ENCODE measurements at regions not wholly inside any gene's neighbourhood (a gene's known extent, or its start where the extent isn't known, plus 50 kb on each side); places are given as distances from the start of the nearest gene placed in this dataset.
"Not testable (repeated sequence)": the region's sequence is repeated elsewhere in the genome, so short reads cannot be mapped to it uniquely, and the experiment has no call there.

DNA sequence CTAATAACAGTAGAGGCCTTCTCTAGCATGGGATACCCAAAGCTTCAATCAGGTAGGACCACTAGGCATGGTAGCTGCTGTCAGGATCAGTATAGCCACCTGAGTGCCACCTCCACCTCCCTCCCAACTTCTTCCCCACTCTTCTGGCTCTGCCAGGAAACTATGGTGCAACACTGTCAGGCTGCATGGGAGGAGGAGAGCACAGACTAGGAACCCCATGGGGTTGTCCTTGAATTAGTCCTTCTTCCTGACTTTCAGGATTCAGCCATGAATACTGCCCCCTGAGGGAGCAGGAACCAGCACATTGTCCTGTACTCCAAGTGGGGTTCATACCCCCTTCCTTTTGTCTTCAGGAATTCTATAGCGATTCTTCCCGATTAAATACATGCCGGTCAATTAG lies 340.8 kb upstream of the ONECUT1 start:
- Histone ChIP-seq H4K8ac (ENCODE audit: low read depth, low read length) (no peak overlapping the region), H2AK5ac (ENCODE audit: low read length) (no peak overlapping the region), H3K79me2 (ENCODE audit: control insufficient read depth, insufficient read depth, low read length) (no peaks in the 10 kb centered on the region), H2BK120ac (ENCODE audit: low read depth, low read length) (no peak overlapping the region), H3K27ac (ENCODE audit: low read depth, low read length) (no peak overlapping the region), H2BK15ac (replicated peaks; ENCODE audit: low read depth) (no peak overlapping the region), H3K4me1 (ENCODE audit: control insufficient read depth, low read depth, low read length) (peaks cover 4% of the 10 kb centered on the region), H3K36me3 (ENCODE audit: control insufficient read depth, insufficient read depth, low read length) (no peaks in the 10 kb centered on the region), H3K23ac (ENCODE audit: low read length) (no peak overlapping the region), H3K4me3 (ENCODE audit: low read length) (no peak overlapping the region), H3K4me2 (ENCODE audit: low read length) (no peak overlapping the region), H3K9ac (ENCODE audit: low read length) (no peak overlapping the region), H3K27me3 (ENCODE audit: insufficient read depth, low read length, poor library complexity) (no peaks in the 10 kb centered on the region), H2BK5ac (ENCODE audit: low read length) (no peak overlapping the region), H3K4ac (ENCODE audit: low read depth, low read length) (no peak overlapping the region), H3K18ac (ENCODE audit: low read length) (no peak overlapping the region), H4K5ac (ENCODE audit: low read length) (no peak overlapping the region), H3K56ac (ENCODE audit: low read length) (no peak overlapping the region), H3K79me1 (ENCODE audit: low read length) (no peaks in the 10 kb centered on the region)
- no CpG with 5 or more reads among the region's 3 CpGs for WGBS (ENCODE audit: extremely low coverage, insufficient coverage, low lambda C conversion rate)
- no peak for DNase-seq

DNA sequence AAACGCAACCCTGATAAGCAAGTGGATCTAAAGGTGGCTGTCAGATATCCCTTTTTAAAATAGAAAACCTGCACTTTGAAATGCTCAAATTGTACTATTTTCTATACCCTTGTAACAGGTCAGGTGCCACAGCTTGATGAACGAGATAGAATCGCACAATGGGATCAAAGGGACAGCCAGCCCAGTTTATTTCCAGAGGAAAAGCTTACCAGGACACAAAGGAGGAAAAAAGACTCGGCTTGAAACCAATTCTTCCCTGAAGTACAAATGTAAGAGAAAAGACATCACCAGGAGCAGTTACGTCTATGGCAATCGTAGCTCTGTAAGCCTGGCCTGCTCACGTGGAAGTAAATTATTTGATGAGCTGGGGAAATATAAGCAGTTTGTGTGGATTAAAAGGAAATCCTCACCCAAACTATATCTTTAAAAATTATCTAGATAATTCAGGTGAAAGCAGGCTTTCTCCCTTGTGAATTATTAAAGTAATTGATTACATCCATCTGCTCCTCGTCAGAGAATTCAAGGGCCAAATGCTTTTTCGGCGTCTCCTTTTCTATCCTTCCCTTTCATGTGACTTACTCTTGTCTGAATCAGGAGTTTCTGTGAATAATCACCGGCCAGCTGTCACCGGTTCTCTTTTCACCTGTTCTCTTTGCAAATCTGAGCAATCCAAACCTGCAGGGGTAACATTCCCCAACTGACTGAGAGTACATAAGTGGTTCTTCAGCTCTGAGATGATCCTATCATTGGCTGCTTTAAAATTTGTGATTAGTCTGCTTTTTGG lies 339.2 kb upstream of the ONECUT1 start:
- Histone ChIP-seq H3K9ac (ENCODE audit: low read length) (no peak overlapping the region), H3K4ac (ENCODE audit: low read depth, low read length) (no peak overlapping the region), H4K5ac (ENCODE audit: low read length) (no peak overlapping the region), H2BK120ac (ENCODE audit: low read depth, low read length) (no peak overlapping the region), H3K4me2 (ENCODE audit: low read length) (no peak overlapping the region), H3K4me3 (ENCODE audit: low read length) (no peak overlapping the region), H3K56ac (ENCODE audit: low read length) (no peak overlapping the region), H2BK15ac (replicated peaks; ENCODE audit: low read depth) (no peak overlapping the region), H2AK5ac (ENCODE audit: low read length) (no peak overlapping the region), H4K8ac (ENCODE audit: low read depth, low read length) (no peak overlapping the region), H3K4me1 (ENCODE audit: control insufficient read depth, low read depth, low read length) (peaks cover 4% of the 10 kb centered on the region), H3K23ac (ENCODE audit: low read length) (no peak overlapping the region), H3K79me1 (ENCODE audit: low read length) (no peaks in the 10 kb centered on the region), H3K79me2 (ENCODE audit: control insufficient read depth, insufficient read depth, low read length) (no peaks in the 10 kb centered on the region), H3K27ac (ENCODE audit: low read depth, low read length) (no peak overlapping the region), H2BK5ac (ENCODE audit: low read length) (no peak overlapping the region), H3K36me3 (ENCODE audit: control insufficient read depth, insufficient read depth, low read length) (no peaks in the 10 kb centered on the region), H3K27me3 (ENCODE audit: insufficient read depth, low read length, poor library complexity) (no peaks in the 10 kb centered on the region), H3K18ac (ENCODE audit: low read length) (no peak overlapping the region)
- WGBS (ENCODE audit: extremely low coverage, insufficient coverage, low lambda C conversion rate), result no CpG with 5 or more reads among the region's 12 CpGs
- no peak for DNase-seq

DNA sequence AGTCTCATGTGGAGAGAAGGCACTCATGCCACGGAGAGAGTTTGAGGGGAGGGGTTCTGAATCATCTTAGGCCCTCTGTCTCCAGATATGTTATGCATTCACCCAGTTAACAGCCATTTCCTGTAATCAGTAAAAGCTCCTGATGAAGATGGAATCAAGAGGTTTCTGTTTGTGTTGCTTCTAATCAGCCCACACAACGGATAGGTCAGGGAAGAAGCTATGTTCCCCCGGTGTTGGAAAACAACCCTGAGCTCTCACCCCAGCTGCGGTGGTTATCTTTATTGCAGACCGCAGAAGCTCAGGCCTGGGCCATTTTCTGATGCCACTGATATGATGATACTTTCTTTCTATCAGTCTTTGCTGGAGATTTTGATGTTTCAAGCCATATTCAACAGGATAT lies 338.5 kb upstream of the ONECUT1 start:
- no peak overlapping the region for H3K23ac ChIP-seq (ENCODE audit: low read length)
- no CpG with 5 or more reads among the region's 5 CpGs for WGBS (ENCODE audit: extremely low coverage, insufficient coverage, low lambda C conversion rate)
- no peak overlapping the region for H4K8ac ChIP-seq (ENCODE audit: low read depth, low read length)
- H3K27ac ChIP-seq (ENCODE audit: low read depth, low read length), result no peak overlapping the region
- no peaks in the 10 kb centered on the region for H3K27me3 ChIP-seq (ENCODE audit: insufficient read depth, low read length, poor library complexity)
- H2AK5ac ChIP-seq (ENCODE audit: low read length), result no peak overlapping the region
- no peak overlapping the region for H3K4me2 ChIP-seq (ENCODE audit: low read length)
- H2BK120ac ChIP-seq (ENCODE audit: low read depth, low read length), result no peak overlapping the region
- H3K79me1 ChIP-seq (ENCODE audit: low read length), result no peaks in the 10 kb centered on the region
- no peak overlapping the region for H2BK15ac ChIP-seq (replicated peaks; ENCODE audit: low read depth)
- no peak overlapping the region for H3K4ac ChIP-seq (ENCODE audit: low read depth, low read length)
- H3K79me2 ChIP-seq (ENCODE audit: control insufficient read depth, insufficient read depth, low read length), result no peaks in the 10 kb centered on the region
- no peak overlapping the region for H3K18ac ChIP-seq (ENCODE audit: low read length)
- H3K56ac ChIP-seq (ENCODE audit: low read length), result no peak overlapping the region
- no peaks in the 10 kb centered on the region for H3K36me3 ChIP-seq (ENCODE audit: control insufficient read depth, insufficient read depth, low read length)
- H3K4me3 ChIP-seq (ENCODE audit: low read length), result no peak overlapping the region
- DNase-seq, result peak; percentile 81
- H3K4me1 ChIP-seq (ENCODE audit: control insufficient read depth, low read depth, low read length), result peaks cover 4% of the 10 kb centered on the region
- H3K9ac ChIP-seq (ENCODE audit: low read length), result no peak overlapping the region
- H4K5ac ChIP-seq (ENCODE audit: low read length), result no peak overlapping the region
- H2BK5ac ChIP-seq (ENCODE audit: low read length), result no peak overlapping the region

DNA sequence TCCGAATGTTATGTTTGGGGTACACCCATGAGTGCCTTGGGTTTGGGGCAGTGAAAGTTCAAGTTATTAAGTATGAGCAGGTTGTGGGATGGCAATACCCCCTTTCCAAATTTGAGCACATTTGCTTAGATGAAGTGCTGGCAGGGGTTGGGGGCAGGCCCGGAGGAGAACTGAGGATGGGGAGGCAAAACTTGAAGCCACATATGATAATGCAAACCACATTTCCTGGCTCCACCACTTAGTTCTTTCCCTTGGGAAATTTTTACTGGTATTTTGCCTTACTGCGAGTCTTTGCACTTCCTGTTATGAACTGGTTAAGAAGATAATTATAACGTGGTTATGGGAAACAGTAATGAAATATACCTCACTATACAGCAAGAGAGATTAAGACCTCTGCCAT lies 336.0 kb upstream of the ONECUT1 start:
- no peak overlapping the region for H3K9ac ChIP-seq (ENCODE audit: low read length)
- H3K27me3 ChIP-seq (ENCODE audit: insufficient read depth, low read length, poor library complexity), result no peaks in the 10 kb centered on the region
- H3K4ac ChIP-seq (ENCODE audit: low read depth, low read length), result no peak overlapping the region
- no peak overlapping the region for H3K18ac ChIP-seq (ENCODE audit: low read length)
- H4K8ac ChIP-seq (ENCODE audit: low read depth, low read length), result no peak overlapping the region
- H3K36me3 ChIP-seq (ENCODE audit: control insufficient read depth, insufficient read depth, low read length), result no peaks in the 10 kb centered on the region
- no peak overlapping the region for H4K5ac ChIP-seq (ENCODE audit: low read length)
- H3K4me3 ChIP-seq (ENCODE audit: low read length), result no peak overlapping the region
- no peak overlapping the region for H2BK15ac ChIP-seq (replicated peaks; ENCODE audit: low read depth)
- H2BK5ac ChIP-seq (ENCODE audit: low read length), result peak overlapping the region; percentile 12
- H3K79me1 ChIP-seq (ENCODE audit: low read length), result no peaks in the 10 kb centered on the region
- H3K4me2 ChIP-seq (ENCODE audit: low read length), result no peak overlapping the region
- H3K27ac ChIP-seq (ENCODE audit: low read depth, low read length), result no peak overlapping the region
- H3K23ac ChIP-seq (ENCODE audit: low read length), result no peak overlapping the region
- no CpG with 5 or more reads among the region's 4 CpGs for WGBS (ENCODE audit: extremely low coverage, insufficient coverage, low lambda C conversion rate)
- H3K56ac ChIP-seq (ENCODE audit: low read length), result peak overlapping the region; percentile 19
- no peaks in the 10 kb centered on the region for H3K79me2 ChIP-seq (ENCODE audit: control insufficient read depth, insufficient read depth, low read length)
- no peak overlapping the region for H2BK120ac ChIP-seq (ENCODE audit: low read depth, low read length)
- no peak overlapping the region for H2AK5ac ChIP-seq (ENCODE audit: low read length)
- peaks cover 1% of the 10 kb centered on the region for H3K4me1 ChIP-seq (ENCODE audit: control insufficient read depth, low read depth, low read length)
- no peak for DNase-seq

DNA sequence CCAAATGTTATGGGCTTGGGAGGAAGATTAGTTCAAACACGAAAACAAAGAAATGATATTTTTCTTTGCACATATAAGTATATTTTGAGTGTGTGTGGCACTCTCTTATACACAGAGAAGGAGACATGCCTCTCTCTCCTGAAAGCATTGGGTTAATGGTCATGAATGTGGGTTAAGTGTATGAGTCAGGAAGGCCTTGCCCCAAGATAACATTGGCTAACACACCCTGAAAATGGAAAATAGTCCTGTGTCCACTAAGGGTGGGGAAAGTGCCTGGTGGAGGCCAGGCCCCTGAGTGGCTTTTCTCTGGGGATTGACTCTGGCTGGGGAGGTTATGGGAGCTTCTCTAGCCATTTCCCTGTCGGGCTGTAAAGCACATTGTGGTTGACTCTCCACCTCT lies 332.7 kb upstream of the ONECUT1 start:
- no peaks in the 10 kb centered on the region for H3K79me2 ChIP-seq (ENCODE audit: control insufficient read depth, insufficient read depth, low read length)
- H3K9ac ChIP-seq (ENCODE audit: low read length), result no peak overlapping the region
- H4K5ac ChIP-seq (ENCODE audit: low read length), result no peak overlapping the region
- no peak overlapping the region for H3K27ac ChIP-seq (ENCODE audit: low read depth, low read length)
- no peak overlapping the region for H2AK5ac ChIP-seq (ENCODE audit: low read length)
- peaks cover 1% of the 10 kb centered on the region for H3K4me1 ChIP-seq (ENCODE audit: control insufficient read depth, low read depth, low read length)
- no peak overlapping the region for H3K4me3 ChIP-seq (ENCODE audit: low read length)
- no peak overlapping the region for H3K4ac ChIP-seq (ENCODE audit: low read depth, low read length)
- no peak overlapping the region for H3K56ac ChIP-seq (ENCODE audit: low read length)
- H3K18ac ChIP-seq (ENCODE audit: low read length), result no peak overlapping the region
- H3K27me3 ChIP-seq (ENCODE audit: insufficient read depth, low read length, poor library complexity), result no peaks in the 10 kb centered on the region
- DNase-seq, result no peak
- H2BK5ac ChIP-seq (ENCODE audit: low read length), result no peak overlapping the region
- no peak overlapping the region for H3K4me2 ChIP-seq (ENCODE audit: low read length)
- no peak overlapping the region for H4K8ac ChIP-seq (ENCODE audit: low read depth, low read length)
- WGBS (ENCODE audit: extremely low coverage, insufficient coverage, low lambda C conversion rate), result no CpG with 5 or more reads among the region's 2 CpGs
- H2BK15ac ChIP-seq (replicated peaks; ENCODE audit: low read depth), result no peak overlapping the region
- H3K23ac ChIP-seq (ENCODE audit: low read length), result no peak overlapping the region
- H3K36me3 ChIP-seq (ENCODE audit: control insufficient read depth, insufficient read depth, low read length), result no peaks in the 10 kb centered on the region
- H2BK120ac ChIP-seq (ENCODE audit: low read depth, low read length), result no peak overlapping the region
- H3K79me1 ChIP-seq (ENCODE audit: low read length), result no peaks in the 10 kb centered on the region

DNA sequence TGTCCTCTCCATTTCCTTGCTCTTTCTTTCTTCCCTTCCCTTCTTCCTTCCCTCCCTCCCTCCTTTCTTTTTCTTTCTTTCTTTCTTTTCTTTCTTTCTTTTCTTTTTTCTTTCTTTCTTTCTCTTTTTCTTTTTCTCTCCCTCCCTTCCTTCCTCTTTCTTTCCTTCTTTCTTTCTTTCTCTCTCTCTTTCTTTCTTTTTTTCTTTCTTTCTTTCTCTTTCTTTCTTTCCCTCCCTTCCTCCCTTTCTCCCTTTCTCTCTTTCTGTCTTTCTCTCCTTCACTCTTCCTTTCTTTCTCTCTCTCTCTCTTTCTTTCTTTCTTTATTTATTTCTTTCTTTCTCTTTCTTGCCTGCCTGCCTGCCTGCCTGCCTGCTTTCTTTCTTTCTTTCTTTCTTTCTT lies 326.8 kb upstream of the ONECUT1 start:
- not testable (repeated sequence) for H3K9ac ChIP-seq (ENCODE audit: low read length); H2BK5ac ChIP-seq (ENCODE audit: low read length); H3K23ac ChIP-seq (ENCODE audit: low read length); H3K36me3 ChIP-seq (ENCODE audit: control insufficient read depth, insufficient read depth, low read length); H2BK15ac ChIP-seq (replicated peaks; ENCODE audit: low read depth); H3K27me3 ChIP-seq (ENCODE audit: insufficient read depth, low read length, poor library complexity); H4K5ac ChIP-seq (ENCODE audit: low read length); H3K79me2 ChIP-seq (ENCODE audit: control insufficient read depth, insufficient read depth, low read length); H3K4me1 ChIP-seq (ENCODE audit: control insufficient read depth, low read depth, low read length); H4K8ac ChIP-seq (ENCODE audit: low read depth, low read length); H3K18ac ChIP-seq (ENCODE audit: low read length); H3K27ac ChIP-seq (ENCODE audit: low read depth, low read length); DNase-seq; H3K4me3 ChIP-seq (ENCODE audit: low read length); H3K4ac ChIP-seq (ENCODE audit: low read depth, low read length); H3K79me1 ChIP-seq (ENCODE audit: low read length); H3K4me2 ChIP-seq (ENCODE audit: low read length); H3K56ac ChIP-seq (ENCODE audit: low read length); H2AK5ac ChIP-seq (ENCODE audit: low read length); H2BK120ac ChIP-seq (ENCODE audit: low read depth, low read length)

Measured in mesendoderm (in vitro differentiated cells).